ENCODE measurements at regions not wholly inside any gene's neighbourhood (a gene's known extent, or its start where the extent isn't known, plus 50 kb on each side); places are given as distances from the start of the nearest gene placed in this dataset.

DNA sequence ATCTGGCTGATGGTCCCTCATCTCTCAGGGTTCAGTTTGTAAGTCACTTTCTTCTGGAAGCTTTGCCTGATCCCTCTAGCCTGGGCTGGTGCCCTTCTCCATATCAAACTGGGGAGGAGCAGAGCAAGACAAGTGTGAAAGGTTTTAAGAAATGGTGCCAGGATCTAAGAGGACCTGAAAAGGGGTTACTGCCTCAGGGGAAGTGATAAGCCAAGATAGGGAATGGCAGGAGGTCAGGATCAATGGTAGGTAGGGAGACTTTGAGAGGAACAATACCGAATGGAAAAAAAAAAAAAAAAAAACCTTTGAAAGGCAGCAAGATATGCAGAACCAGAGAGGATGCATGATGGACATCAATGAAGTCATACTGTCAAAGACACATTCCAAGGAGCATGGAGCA lies 67.5 kb upstream of the TLR4 start:
- TF ChIP-seq USF2 (IDR thresholded peaks at IDR 0.05; ENCODE audit: borderline replicate concordance, low read depth, low read length) = no peak
- TF ChIP-seq IRF3 (IDR thresholded peaks at IDR 0.05; ENCODE audit: low read depth, low read length) = no peak
- no peak for TF ChIP-seq EZH2phosphoT487 (IDR thresholded peaks at IDR 0.05; ENCODE audit: borderline replicate concordance, low read depth)
- TF ChIP-seq, protein P1, sequence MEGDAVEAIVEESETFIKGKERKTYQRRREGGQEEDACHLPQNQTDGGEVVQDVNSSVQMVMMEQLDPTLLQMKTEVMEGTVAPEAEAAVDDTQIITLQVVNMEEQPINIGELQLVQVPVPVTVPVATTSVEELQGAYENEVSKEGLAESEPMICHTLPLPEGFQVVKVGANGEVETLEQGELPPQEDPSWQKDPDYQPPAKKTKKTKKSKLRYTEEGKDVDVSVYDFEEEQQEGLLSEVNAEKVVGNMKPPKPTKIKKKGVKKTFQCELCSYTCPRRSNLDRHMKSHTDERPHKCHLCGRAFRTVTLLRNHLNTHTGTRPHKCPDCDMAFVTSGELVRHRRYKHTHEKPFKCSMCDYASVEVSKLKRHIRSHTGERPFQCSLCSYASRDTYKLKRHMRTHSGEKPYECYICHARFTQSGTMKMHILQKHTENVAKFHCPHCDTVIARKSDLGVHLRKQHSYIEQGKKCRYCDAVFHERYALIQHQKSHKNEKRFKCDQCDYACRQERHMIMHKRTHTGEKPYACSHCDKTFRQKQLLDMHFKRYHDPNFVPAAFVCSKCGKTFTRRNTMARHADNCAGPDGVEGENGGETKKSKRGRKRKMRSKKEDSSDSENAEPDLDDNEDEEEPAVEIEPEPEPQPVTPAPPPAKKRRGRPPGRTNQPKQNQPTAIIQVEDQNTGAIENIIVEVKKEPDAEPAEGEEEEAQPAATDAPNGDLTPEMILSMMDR (IDR thresholded peaks at IDR 0.05) = no peak
- TF ChIP-seq GATA2 (CRISPR knock-in tag; IDR thresholded peaks at IDR 0.05) = no peak
- no peak for TF ChIP-seq GABPA (IDR thresholded peaks at IDR 0.05; ENCODE audit: low read depth)
- no peak for TF ChIP-seq JUND (IDR thresholded peaks at IDR 0.05)
- TF ChIP-seq RFX5 (IDR thresholded peaks at IDR 0.05; ENCODE audit: low read length) = no peak
- TF ChIP-seq NFIC (IDR thresholded peaks at IDR 0.05; ENCODE audit: borderline replicate concordance) = no peak
- no peak for TF ChIP-seq TCF12 (IDR thresholded peaks at IDR 0.05)
- no peak for TF ChIP-seq RAD21 (IDR thresholded peaks at IDR 0.05; ENCODE audit: low read length)
